Panc1 (cell line): ENCODE measurements at regions not wholly inside any gene's neighbourhood (a gene's known extent, or its start where the extent isn't known, plus 50 kb on each side); places are given as distances from the start of the nearest gene placed in this dataset.

Experiments used
- ATAC-seq: fragments of 200-7000 bp; cut with Tn5 transposase; 2 replicates; pipeline ENCODE4 v1.9.1; 2020; ENCODE audit warnings: mild to moderate bottlenecking, moderate library complexity
- BruUV-seq: library from RNA; stranded (reverse); fragments of 400-500 nt; replicated peaks from 2 replicates; lab custom pipeline; 2021; lab: Mats Ljungman, UMichigan
- CTCF ChIA-PET: fragments of 300-600 bp; sonication (Branson Sonifier 250); formaldehyde crosslinking; loops from one replicate; lab custom pipeline; 2022; ENCODE audit warnings: antibody characterized with exemption; lab: Charles Lee
- POLR2A ChIA-PET: fragments of 300-600 bp; sonication (Branson Sonifier 250); formaldehyde crosslinking; loops from one replicate; lab custom pipeline; 2022; ENCODE audit warnings: antibody characterized with exemption; lab: Charles Lee
- DNase-seq: peaks from one replicate; pipeline ENCODE4 v3.0.0-alpha.2; 2010; ENCODE audit warnings: low read depth, low spot score
- H3K27ac ChIP-seq: 2 replicates; pipeline ENCODE4 v1.5.1; 2011; ENCODE audit warnings: mild to moderate bottlenecking, low read length, inconsistent platforms
- H3K27me3 ChIP-seq: fragments of 200-500 bp; sonication (Bioruptor generic); 2 replicates; pipeline ENCODE4 v1.6.0; 2014; ENCODE audit warnings: low read length, inconsistent platforms; ENCODE audit not compliant: control insufficient read depth, insufficient read depth
- H3K36me3 ChIP-seq: fragments of 200-500 bp; sonication (Bioruptor generic); 2 replicates; pipeline ENCODE4 v1.5.1; 2014; ENCODE audit warnings: inconsistent platforms, mild to moderate bottlenecking, low read length, moderate library complexity; ENCODE audit not compliant: control insufficient read depth, insufficient read depth
- H3K4me1 ChIP-seq: 2 replicates; pipeline ENCODE4 v1.5.1; 2011; ENCODE audit warnings: inconsistent platforms, mild to moderate bottlenecking, low read length, moderate library complexity; ENCODE audit not compliant: control insufficient read depth, insufficient read depth
- H3K4me3 ChIP-seq, 2 experiments: 2 replicates each; pipeline ENCODE4 v1.5.1; 2011 to 2012; ENCODE audit warnings: low read depth in 2 of 2, low read length in 2 of 2, mild to moderate bottlenecking in 2 of 2, inconsistent platforms in 1 of 2, moderate library complexity in 1 of 2
- H3K9me3 ChIP-seq: fragments of 200-500 bp; sonication (Bioruptor generic); 2 replicates; pipeline ENCODE4 v1.5.1; 2014; ENCODE audit warnings: low read depth, mild to moderate bottlenecking, inconsistent platforms, low read length, moderate library complexity; ENCODE audit not compliant: control insufficient read depth, insufficient read depth
- CTCF ChIP-seq: fragments of 450-650 bp; IDR thresholded peaks from 2 replicates; pipeline ENCODE4 v1.5.1; 2017; ENCODE audit warnings: mild to moderate bottlenecking
- POLR2AphosphoS5 ChIP-seq: IDR thresholded peaks from 2 replicates; pipeline ENCODE4 v1.6.1; 2012; ENCODE audit warnings: mild to moderate bottlenecking, low read depth, low read length, moderate library complexity
- REST ChIP-seq, 2 experiments: IDR thresholded peaks; 2 replicates each; pipeline ENCODE4 v1.6.1; 2011 to 2012; ENCODE audit warnings: low read depth in 2 of 2, control low read depth in 1 of 2, low read length in 1 of 2, mild to moderate bottlenecking in 1 of 2, moderate library complexity in 1 of 2; ENCODE audit not compliant: insufficient read depth in 1 of 2
- SIN3A ChIP-seq: IDR thresholded peaks from 2 replicates; pipeline ENCODE4 v1.6.1; 2012; ENCODE audit warnings: low read depth, mild to moderate bottlenecking, low read length, moderate library complexity, borderline replicate concordance; ENCODE audit not compliant: insufficient read depth
- TCF7L2 ChIP-seq: IDR thresholded peaks from 2 replicates; pipeline ENCODE4 v1.6.1; 2011; ENCODE audit warnings: mild to moderate bottlenecking, low read depth, low read length, inconsistent platforms
- in situ Hi-C: cut with HindIII; loops from 2 replicates; pipeline ENCODE4 v1.10.0; 2016; ENCODE audit warnings: low sequenced_read_pairs, low pct_unique_long_range_greater_than_20kb
- intact Hi-C: fragments of 100-400 bp; cut with micrococcal nuclease; formaldehyde crosslinking; loops from one replicate; pipeline ENCODE4 v1.10.0; 2022; ENCODE audit not compliant: unreplicated experiment

GRCh38 chr10:78513330-78513729, 479.7 kb downstream of the RPS24 start:
- H3K4me1 ChIP-seq = no peaks in the 10 kb centered on the region
- DNase-seq (no peak), ATAC-seq (no peak)
- CTCF ChIA-PET = no interaction called here
- H3K9me3 ChIP-seq = no peaks in the 10 kb centered on the region
- BruUV-seq = no TSS peak
- H3K36me3 ChIP-seq = no peaks in the 10 kb centered on the region
- intact Hi-C loops (no loop called here), in situ Hi-C loops (no loop called here)
- POLR2A ChIA-PET = no interaction called here
- no peak overlapping the region for H3K27ac ChIP-seq
- H3K27me3 ChIP-seq = no peaks in the 10 kb centered on the region
- TF ChIP-seq POLR2AphosphoS5 = no peak
- TF ChIP-seq TCF7L2 = no peak
- TF ChIP-seq REST (IDR thresholded peaks at IDR 0.05; ENCODE audit: insufficient read depth in 1 of 2, low read depth in 2 of 2, low read length in 1 of 2) = no peak
- no peak for TF ChIP-seq SIN3A
- TF ChIP-seq CTCF = no peak
- no peak overlapping the region for H3K4me3 ChIP-seq

- Histone ChIP-seq H3K4me1 (no peaks in the 10 kb centered on the region), H3K27me3 (no peaks in the 10 kb centered on the region), H3K36me3 (no peaks in the 10 kb centered on the region), H3K4me3 (no peak overlapping the region), H3K27ac (no peak overlapping the region), H3K9me3 (no peaks in the 10 kb centered on the region)
- in situ Hi-C loops (no loop called here), intact Hi-C loops (no loop called here)
- no peak for DNase-seq
- CTCF ChIA-PET = no interaction called here
- POLR2A ChIA-PET = no interaction called here
- ATAC-seq = no peak
- TF ChIP-seq CTCF (no peak), REST (IDR thresholded peaks at IDR 0.05; ENCODE audit: insufficient read depth in 1 of 2, low read depth in 2 of 2, low read length in 1 of 2) (no peak)
- BruUV-seq = no TSS peak
Observed at GRCh38 chr10:78513986-78514385, 480.3 kb downstream of the RPS24 start.
